H1 (cell line): ENCODE measurements at regions not wholly inside any gene's neighbourhood (a gene's known extent, or its start where the extent isn't known, plus 50 kb on each side); places are given as distances from the start of the nearest gene placed in this dataset.

Experiments
- HDAC6 ChIP-seq: IDR thresholded peaks from one replicate; pipeline ENCODE4 v1.7.1; 2012; ENCODE audit warnings: low read depth, mild to moderate bottlenecking, inconsistent platforms, low read length, moderate library complexity
- KDM5A ChIP-seq: fragments of 200-600 bp; IDR thresholded peaks from 2 replicates; pipeline ENCODE4 v1.7.1; 2012; ENCODE audit warnings: mild to moderate bottlenecking, low read length, inconsistent platforms, mixed read lengths
- SP1 ChIP-seq: IDR thresholded peaks from 2 replicates; pipeline ENCODE4 v1.6.1; 2011; ENCODE audit warnings: low read depth, low read length

GRCh38 chr11:42047637-42048555, 588.4 kb upstream of the LRRC4C start (continued):
- TF ChIP-seq SP1 (no peak), HDAC6 (no peak), KDM5A (no peak)
- TF ChIP-seq, all 59 proteins: peak for 0
